ENCODE measurements at regions not wholly inside any gene's neighbourhood (a gene's known extent, or its start where the extent isn't known, plus 50 kb on each side); places are given as distances from the start of the nearest gene placed in this dataset.

DNA sequence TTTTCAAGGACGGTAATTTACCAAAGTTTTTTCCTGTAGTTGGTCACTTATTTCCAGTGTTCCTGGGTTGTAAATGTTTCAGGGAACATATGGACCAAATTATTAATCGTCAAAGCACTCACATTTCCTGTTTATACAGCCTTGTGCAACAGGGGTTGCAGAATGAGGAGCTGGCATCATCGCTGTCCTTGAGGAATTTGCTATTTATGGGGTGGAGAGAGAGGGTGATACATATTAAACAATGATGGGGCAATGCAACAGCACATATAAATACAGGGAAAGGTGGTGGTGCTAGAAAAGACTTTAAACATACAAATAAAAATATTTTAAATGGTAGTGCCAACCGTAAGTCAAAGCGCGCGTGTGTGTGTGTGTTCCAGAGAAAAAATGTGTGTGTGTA is 369.8 kb downstream of the NPHP4 start:
- RAD21 ChIA-PET (ENCODE audit: low non-redundant PET in 1 of 2, low total read pairs in 2 of 2, uncharacterized antibody in 2 of 2, unreplicated experiment in 2 of 2) = no interaction called here
- TF ChIP-seq ZNF274 (IDR thresholded peaks at IDR 0.05; ENCODE audit: low read depth, low read length) (no peak), POLR2AphosphoS5 (IDR thresholded peaks at IDR 0.05; ENCODE audit: low read depth, low read length) (no peak), RAD21 (IDR thresholded peaks at IDR 0.05; ENCODE audit: low read depth) (no peak), EZH2phosphoT487 (IDR thresholded peaks at IDR 0.05; ENCODE audit: borderline replicate concordance) (no peak), JUND (IDR thresholded peaks at IDR 0.05) (no peak), ELF1 (IDR thresholded peaks at IDR 0.05; ENCODE audit: borderline replicate concordance, low read depth) (no peak), SRF (IDR thresholded peaks at IDR 0.05; ENCODE audit: low read depth) (no peak), TCF7L2 (IDR thresholded peaks at IDR 0.05; ENCODE audit: borderline replicate concordance, extremely low read depth, insufficient read depth, insufficient read length) (no peak), CBX3 (IDR thresholded peaks at IDR 0.05; ENCODE audit: low read depth) (no peak), FOSL1 (IDR thresholded peaks at IDR 0.05; ENCODE audit: low read depth) (no peak), SP1 (IDR thresholded peaks at IDR 0.05; ENCODE audit: low read depth) (no peak), ZFX (IDR thresholded peaks at IDR 0.05) (no peak), YY1 (IDR thresholded peaks at IDR 0.05; ENCODE audit: extremely low read depth, insufficient replicate concordance, low read depth, low read length) (no peak)
- TF ChIP-seq, protein P1, sequence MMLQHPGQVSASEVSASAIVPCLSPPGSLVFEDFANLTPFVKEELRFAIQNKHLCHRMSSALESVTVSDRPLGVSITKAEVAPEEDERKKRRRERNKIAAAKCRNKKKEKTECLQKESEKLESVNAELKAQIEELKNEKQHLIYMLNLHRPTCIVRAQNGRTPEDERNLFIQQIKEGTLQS (IDR thresholded peaks at IDR 0.05) = no peak
- TF ChIP-seq, protein P2, sequence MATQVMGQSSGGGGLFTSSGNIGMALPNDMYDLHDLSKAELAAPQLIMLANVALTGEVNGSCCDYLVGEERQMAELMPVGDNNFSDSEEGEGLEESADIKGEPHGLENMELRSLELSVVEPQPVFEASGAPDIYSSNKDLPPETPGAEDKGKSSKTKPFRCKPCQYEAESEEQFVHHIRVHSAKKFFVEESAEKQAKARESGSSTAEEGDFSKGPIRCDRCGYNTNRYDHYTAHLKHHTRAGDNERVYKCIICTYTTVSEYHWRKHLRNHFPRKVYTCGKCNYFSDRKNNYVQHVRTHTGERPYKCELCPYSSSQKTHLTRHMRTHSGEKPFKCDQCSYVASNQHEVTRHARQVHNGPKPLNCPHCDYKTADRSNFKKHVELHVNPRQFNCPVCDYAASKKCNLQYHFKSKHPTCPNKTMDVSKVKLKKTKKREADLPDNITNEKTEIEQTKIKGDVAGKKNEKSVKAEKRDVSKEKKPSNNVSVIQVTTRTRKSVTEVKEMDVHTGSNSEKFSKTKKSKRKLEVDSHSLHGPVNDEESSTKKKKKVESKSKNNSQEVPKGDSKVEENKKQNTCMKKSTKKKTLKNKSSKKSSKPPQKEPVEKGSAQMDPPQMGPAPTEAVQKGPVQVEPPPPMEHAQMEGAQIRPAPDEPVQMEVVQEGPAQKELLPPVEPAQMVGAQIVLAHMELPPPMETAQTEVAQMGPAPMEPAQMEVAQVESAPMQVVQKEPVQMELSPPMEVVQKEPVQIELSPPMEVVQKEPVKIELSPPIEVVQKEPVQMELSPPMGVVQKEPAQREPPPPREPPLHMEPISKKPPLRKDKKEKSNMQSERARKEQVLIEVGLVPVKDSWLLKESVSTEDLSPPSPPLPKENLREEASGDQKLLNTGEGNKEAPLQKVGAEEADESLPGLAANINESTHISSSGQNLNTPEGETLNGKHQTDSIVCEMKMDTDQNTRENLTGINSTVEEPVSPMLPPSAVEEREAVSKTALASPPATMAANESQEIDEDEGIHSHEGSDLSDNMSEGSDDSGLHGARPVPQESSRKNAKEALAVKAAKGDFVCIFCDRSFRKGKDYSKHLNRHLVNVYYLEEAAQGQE (IDR thresholded peaks at IDR 0.05; ENCODE audit: low read depth) = no peak
- TF ChIP-seq, protein P3, sequence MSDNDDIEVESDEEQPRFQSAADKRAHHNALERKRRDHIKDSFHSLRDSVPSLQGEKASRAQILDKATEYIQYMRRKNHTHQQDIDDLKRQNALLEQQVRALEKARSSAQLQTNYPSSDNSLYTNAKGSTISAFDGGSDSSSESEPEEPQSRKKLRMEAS (IDR thresholded peaks at IDR 0.05) = no peak
- TF ChIP-seq, protein P4, sequence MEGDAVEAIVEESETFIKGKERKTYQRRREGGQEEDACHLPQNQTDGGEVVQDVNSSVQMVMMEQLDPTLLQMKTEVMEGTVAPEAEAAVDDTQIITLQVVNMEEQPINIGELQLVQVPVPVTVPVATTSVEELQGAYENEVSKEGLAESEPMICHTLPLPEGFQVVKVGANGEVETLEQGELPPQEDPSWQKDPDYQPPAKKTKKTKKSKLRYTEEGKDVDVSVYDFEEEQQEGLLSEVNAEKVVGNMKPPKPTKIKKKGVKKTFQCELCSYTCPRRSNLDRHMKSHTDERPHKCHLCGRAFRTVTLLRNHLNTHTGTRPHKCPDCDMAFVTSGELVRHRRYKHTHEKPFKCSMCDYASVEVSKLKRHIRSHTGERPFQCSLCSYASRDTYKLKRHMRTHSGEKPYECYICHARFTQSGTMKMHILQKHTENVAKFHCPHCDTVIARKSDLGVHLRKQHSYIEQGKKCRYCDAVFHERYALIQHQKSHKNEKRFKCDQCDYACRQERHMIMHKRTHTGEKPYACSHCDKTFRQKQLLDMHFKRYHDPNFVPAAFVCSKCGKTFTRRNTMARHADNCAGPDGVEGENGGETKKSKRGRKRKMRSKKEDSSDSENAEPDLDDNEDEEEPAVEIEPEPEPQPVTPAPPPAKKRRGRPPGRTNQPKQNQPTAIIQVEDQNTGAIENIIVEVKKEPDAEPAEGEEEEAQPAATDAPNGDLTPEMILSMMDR (IDR thresholded peaks at IDR 0.05 in 2 of 3, conservative IDR thresholded peaks at IDR 0.05 in 1 of 3; ENCODE audit: borderline replicate concordance in 1 of 3, insufficient read depth in 1 of 3, low read depth in 2 of 3, low read length in 2 of 3) = no peak
- no TSS peak for BruUV-seq (replicated peaks)
- ATAC-seq (no peak), DNase-seq (ENCODE audit: low read depth, low spot score) (no peak)
- H3K79me2 ChIP-seq (ENCODE audit: insufficient read depth, low read length) = no peaks in the 10 kb centered on the region
- H3K36me3 ChIP-seq (ENCODE audit: control insufficient read depth in 1 of 2, insufficient read depth in 2 of 2, low read length in 2 of 2) = no peaks in the 10 kb centered on the region
- no peak overlapping the region for H3K9ac ChIP-seq (ENCODE audit: low read length)
- no peaks in the 10 kb centered on the region for H4K20me1 ChIP-seq (ENCODE audit: insufficient read depth)
- intact Hi-C loops (cut with micrococcal nuclease) = no loop called here
- H3K9me3 ChIP-seq (ENCODE audit: control insufficient read depth in 1 of 2, insufficient read depth in 1 of 2, low read depth in 1 of 2, low read length in 2 of 2) = no peaks in the 10 kb centered on the region
- POLR2A ChIA-PET = no interaction called here
- H3K4me1 ChIP-seq (ENCODE audit: control insufficient read depth in 1 of 2, insufficient read depth in 2 of 2, low read length in 2 of 2) = no peaks in the 10 kb centered on the region
- H3K4me2 ChIP-seq (ENCODE audit: low read length) = no peak overlapping the region
- H3K27me3 ChIP-seq (ENCODE audit: insufficient read depth, low read length) = peaks cover 24% of the 10 kb centered on the region; the same call in 1 of the 2 replicates
- no peak overlapping the region for H3K27ac ChIP-seq (ENCODE audit: low read depth, low read length)
- CTCF ChIA-PET = no interaction called here
- H3K9me2 ChIP-seq (ENCODE audit: insufficient read depth) = no peaks in the 10 kb centered on the region
- H2AFZ ChIP-seq (ENCODE audit: low read depth, low read length, poor library complexity, severe bottlenecking) = no peak overlapping the region
- no peak overlapping the region for H3K4me3 ChIP-seq (replicated peaks in 1 of 2; ENCODE audit: low read depth in 1 of 2, low read length in 2 of 2)

All from HCT116 (cell line).